ENCODE measurements at regions not wholly inside any gene's neighbourhood (a gene's known extent, or its start where the extent isn't known, plus 50 kb on each side); places are given as distances from the start of the nearest gene placed in this dataset.
"Not testable (repeated sequence)": the region's sequence is repeated elsewhere in the genome, so short reads cannot be mapped to it uniquely, and the experiment has no call there.

- intact Hi-C loops (cut with micrococcal nuclease) = not testable (repeated sequence)
These were observed 62.3 kb upstream of the UGT2A3 start for GRCh38 chr4:69013933-69014332.

DNA sequence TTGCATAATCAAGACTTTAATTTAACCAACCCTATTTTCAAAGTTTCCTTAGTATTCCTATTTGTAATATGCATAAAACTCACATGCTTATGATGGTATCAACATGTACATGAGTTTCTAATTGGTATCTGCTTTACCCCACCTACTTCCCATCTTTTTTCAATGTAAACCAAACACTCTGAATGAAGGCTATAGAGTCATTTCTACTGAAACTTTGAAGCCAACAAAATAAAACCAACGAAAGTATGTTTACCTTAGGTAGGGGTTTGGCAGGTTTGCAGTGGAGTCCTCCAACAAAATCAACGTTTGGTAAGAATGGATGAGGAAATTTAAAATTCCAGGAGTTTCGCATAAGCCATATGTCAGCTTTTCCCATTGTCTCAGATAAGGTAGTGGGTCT lies 66.4 kb upstream of the UGT2A3 start:
- H3K27me3 Mint-ChIP-seq (ENCODE audit: insufficient read depth); H3K4me1 Mint-ChIP-seq (ENCODE audit: low read depth); DNase-seq (ENCODE audit: low spot score); H3K27ac Mint-ChIP-seq; H3K9me3 Mint-ChIP-seq; H3K4me3 Mint-ChIP-seq; H3K36me3 Mint-ChIP-seq (ENCODE audit: low read depth); intact Hi-C loops (cut with micrococcal nuclease): not testable (repeated sequence)

More at GRCh38 chr4:69013933-69014332, 62.3 kb upstream of the UGT2A3 start:
- H3K4me1 Mint-ChIP-seq (ENCODE audit: low read depth); DNase-seq (ENCODE audit: low spot score); H3K27me3 Mint-ChIP-seq (ENCODE audit: insufficient read depth); H3K9me3 Mint-ChIP-seq; H3K4me3 Mint-ChIP-seq; H3K27ac Mint-ChIP-seq; H3K36me3 Mint-ChIP-seq (ENCODE audit: low read depth): not testable (repeated sequence)

GRCh38 chr4:69019538-69020461 lies 68.2 kb upstream of the UGT2A3 start:
- not testable (repeated sequence) for DNase-seq (ENCODE audit: low spot score); H3K27me3 Mint-ChIP-seq (ENCODE audit: insufficient read depth); H3K36me3 Mint-ChIP-seq (ENCODE audit: low read depth); H3K4me3 Mint-ChIP-seq; H3K9me3 Mint-ChIP-seq; H3K4me1 Mint-ChIP-seq (ENCODE audit: low read depth); H3K27ac Mint-ChIP-seq
- intact Hi-C loops (cut with micrococcal nuclease) = loop anchor here (10.0 kb wide), 1 partner anchor 525 kb away; no protein-coding TSS in a partner anchor

DNA sequence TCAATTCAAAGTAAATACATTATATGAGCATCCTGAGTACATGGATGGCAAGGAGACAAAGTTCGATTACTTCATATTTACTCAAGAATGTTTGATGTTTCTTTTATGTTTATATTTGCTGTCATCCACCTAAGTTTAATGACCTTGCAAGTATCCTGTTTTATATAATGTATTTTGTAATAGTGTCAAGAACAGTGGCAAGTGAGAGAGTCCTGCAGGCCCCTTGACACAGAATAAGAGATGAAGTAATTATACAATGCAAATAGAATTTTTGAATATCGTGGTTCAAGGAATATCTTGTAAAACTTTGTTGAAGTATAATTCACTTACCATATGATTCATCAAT lies 68.8 kb upstream of the UGT2A3 start:
- not testable (repeated sequence) for H3K9me3 Mint-ChIP-seq; H3K4me3 Mint-ChIP-seq; H3K4me1 Mint-ChIP-seq (ENCODE audit: low read depth); DNase-seq (ENCODE audit: low spot score); H3K27ac Mint-ChIP-seq; H3K36me3 Mint-ChIP-seq (ENCODE audit: low read depth); H3K27me3 Mint-ChIP-seq (ENCODE audit: insufficient read depth)
- intact Hi-C loops (cut with micrococcal nuclease) = loop anchor here (10.0 kb wide), 1 partner anchor 526 kb away; no protein-coding TSS in a partner anchor

- Mint-ChIP-seq H3K4me3 (no peak overlapping the region), H3K9me3 (no peaks in the 10 kb centered on the region), H3K36me3 (ENCODE audit: low read depth) (no peaks in the 10 kb centered on the region), H3K27me3 (ENCODE audit: insufficient read depth) (no peaks in the 10 kb centered on the region), H3K4me1 (ENCODE audit: low read depth) (no peaks in the 10 kb centered on the region), H3K27ac (no peak overlapping the region)
- DNase-seq (ENCODE audit: low spot score) = no peak
- intact Hi-C loops (cut with micrococcal nuclease) = loop anchor here (10.0 kb wide), 1 partner anchor 531 kb away; no protein-coding TSS in a partner anchor
These were observed 70.9 kb upstream of the UGT2B7 start for GRCh38 chr4:69025191-69025998.

GRCh38 chr4:69025999-69026387 lies 70.3 kb upstream of the UGT2B7 start:
- Mint-ChIP-seq H3K9me3 (no peaks in the 10 kb centered on the region), H3K4me3 (no peak overlapping the region), H3K27ac (no peak overlapping the region), H3K27me3 (ENCODE audit: insufficient read depth) (no peaks in the 10 kb centered on the region), H3K4me1 (ENCODE audit: low read depth) (no peaks in the 10 kb centered on the region), H3K36me3 (ENCODE audit: low read depth) (no peaks in the 10 kb centered on the region)
- no peak for DNase-seq (ENCODE audit: low spot score)
- intact Hi-C loops (cut with micrococcal nuclease) = loop anchor here (10.0 kb wide), 1 partner anchor 531 kb away; no protein-coding TSS in a partner anchor

DNA sequence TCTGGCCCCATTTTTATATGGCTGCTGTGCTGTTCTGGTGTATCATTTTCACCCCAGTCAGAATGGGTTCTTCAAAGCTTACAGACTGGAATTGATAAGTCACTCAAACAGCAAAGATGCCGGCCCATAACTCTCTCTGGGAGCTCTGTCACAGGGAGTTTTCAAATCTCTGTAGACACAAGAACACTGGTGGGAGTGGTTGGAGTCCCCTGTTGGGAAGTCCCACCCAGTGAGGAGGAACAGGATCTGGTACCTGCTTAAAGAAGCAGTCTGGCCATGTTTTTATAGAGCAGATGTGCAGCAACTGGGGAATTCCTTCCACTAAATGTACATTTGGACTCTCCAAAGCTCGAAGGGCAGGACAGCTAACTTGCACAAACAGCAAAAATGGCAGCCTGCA lies 69.3 kb upstream of the UGT2B7 start:
- Mint-ChIP-seq H3K27me3 (ENCODE audit: insufficient read depth) (no peaks in the 10 kb centered on the region), H3K9me3 (no peaks in the 10 kb centered on the region), H3K4me3 (no peak overlapping the region)

DNA sequence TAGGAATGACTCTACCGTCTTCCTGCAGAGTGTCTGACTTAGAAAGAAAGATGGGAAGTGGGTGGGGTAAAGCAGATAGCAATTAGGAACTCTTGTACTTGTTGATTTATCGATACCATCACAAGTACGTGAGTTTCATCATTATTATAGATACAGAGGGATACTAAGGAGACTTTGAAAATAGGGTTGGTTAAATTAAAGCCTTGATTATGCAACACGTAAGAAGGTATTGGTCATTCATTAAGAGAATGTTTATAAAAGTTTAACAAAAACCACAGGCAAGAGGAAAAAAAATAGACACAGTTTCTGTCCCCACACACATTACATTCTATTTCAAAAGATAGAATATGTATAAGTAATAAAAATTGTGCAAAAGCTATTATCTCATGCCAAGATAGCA lies 65.9 kb upstream of the UGT2B7 start:
- no peak for DNase-seq (ENCODE audit: low spot score)
- no peaks in the 10 kb centered on the region for H3K4me1 Mint-ChIP-seq (ENCODE audit: low read depth)
- no peaks in the 10 kb centered on the region for H3K9me3 Mint-ChIP-seq
- H3K27me3 Mint-ChIP-seq (ENCODE audit: insufficient read depth) = no peaks in the 10 kb centered on the region
- no peak overlapping the region for H3K4me3 Mint-ChIP-seq
- H3K27ac Mint-ChIP-seq = no peak overlapping the region
- intact Hi-C loops (cut with micrococcal nuclease) = no loop called here
- no peaks in the 10 kb centered on the region for H3K36me3 Mint-ChIP-seq (ENCODE audit: low read depth)

More for the DNA sequence above, 69.3 kb upstream of the UGT2B7 start:
- intact Hi-C loops (cut with micrococcal nuclease) = loop anchor here (10.0 kb wide), 1 partner anchor 532 kb away; no protein-coding TSS in a partner anchor
- DNase-seq (ENCODE audit: low spot score) = no peak
- H3K4me1 Mint-ChIP-seq (ENCODE audit: low read depth) = no peaks in the 10 kb centered on the region
- no peaks in the 10 kb centered on the region for H3K36me3 Mint-ChIP-seq (ENCODE audit: low read depth)
- H3K27ac Mint-ChIP-seq = no peak overlapping the region

DNA sequence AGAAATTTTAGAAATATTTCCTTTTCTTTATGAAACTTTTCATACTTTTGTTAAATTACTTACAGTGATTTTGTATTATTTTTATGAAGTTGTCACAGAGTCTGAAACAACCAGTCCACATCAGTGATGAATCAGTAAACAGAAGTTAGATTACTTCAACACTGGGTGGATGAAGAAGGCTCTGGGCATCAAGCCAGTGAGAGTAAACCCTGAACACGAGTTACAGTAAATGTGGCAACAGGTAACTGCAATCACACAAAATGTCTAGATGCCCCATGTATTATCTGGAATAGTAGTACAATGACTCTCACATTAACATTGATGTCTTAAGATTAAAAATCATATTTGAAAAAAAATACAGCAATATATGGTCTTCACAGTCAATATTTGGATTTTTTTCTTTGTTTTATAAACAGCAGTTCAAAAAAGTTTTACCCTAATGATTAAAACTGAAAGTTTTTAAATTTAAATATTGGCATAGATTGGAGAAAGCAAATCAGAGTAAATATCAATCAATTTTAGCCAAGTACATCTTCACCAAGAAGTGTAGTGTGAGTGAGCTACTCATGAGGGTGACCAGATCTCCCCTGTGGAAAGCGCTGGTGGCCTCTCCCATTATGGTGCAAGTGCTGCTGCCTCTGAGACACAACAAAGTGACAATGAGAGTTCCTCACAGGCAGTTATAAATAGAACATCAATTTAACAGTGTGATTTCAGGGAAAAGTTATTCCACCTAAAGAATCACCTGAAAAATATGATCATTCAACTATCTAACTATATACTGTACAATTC lies 63.2 kb upstream of the UGT2B7 start:
- H3K27me3 Mint-ChIP-seq (ENCODE audit: insufficient read depth) = no peaks in the 10 kb centered on the region
- H3K27ac Mint-ChIP-seq = no peak overlapping the region
- no peak overlapping the region for H3K4me3 Mint-ChIP-seq
- intact Hi-C loops (cut with micrococcal nuclease) = no loop called here
- no peaks in the 10 kb centered on the region for H3K36me3 Mint-ChIP-seq (ENCODE audit: low read depth)
- no peaks in the 10 kb centered on the region for H3K4me1 Mint-ChIP-seq (ENCODE audit: low read depth)
- DNase-seq (ENCODE audit: low spot score) = no peak
- H3K9me3 Mint-ChIP-seq = peaks cover 6% of the 10 kb centered on the region

GRCh38 chr4:69034315-69034740 lies 61.9 kb upstream of the UGT2B7 start:
- intact Hi-C loops (cut with micrococcal nuclease); H3K4me3 Mint-ChIP-seq: not testable (repeated sequence)

GRCh38 chr4:69038582-69038981 lies 57.7 kb upstream of the UGT2B7 start:
- Mint-ChIP-seq H3K36me3 (ENCODE audit: low read depth) (no peaks in the 10 kb centered on the region), H3K4me3 (no peak overlapping the region)

More at GRCh38 chr4:69034315-69034740, 61.9 kb upstream of the UGT2B7 start:
- not testable (repeated sequence) for H3K4me1 Mint-ChIP-seq (ENCODE audit: low read depth); H3K36me3 Mint-ChIP-seq (ENCODE audit: low read depth); H3K27ac Mint-ChIP-seq; H3K27me3 Mint-ChIP-seq (ENCODE audit: insufficient read depth); DNase-seq (ENCODE audit: low spot score)
- peaks cover 12% of the 10 kb centered on the region for H3K9me3 Mint-ChIP-seq

GRCh38 chr4:69039071-69039470 lies 57.2 kb upstream of the UGT2B7 start:
- no peaks in the 10 kb centered on the region for H3K27me3 Mint-ChIP-seq (ENCODE audit: insufficient read depth)
- H3K9me3 Mint-ChIP-seq = peaks cover 12% of the 10 kb centered on the region
- intact Hi-C loops (cut with micrococcal nuclease) = no loop called here
- H3K27ac Mint-ChIP-seq = no peak overlapping the region
- H3K4me1 Mint-ChIP-seq (ENCODE audit: low read depth) = no peaks in the 10 kb centered on the region
- no peaks in the 10 kb centered on the region for H3K36me3 Mint-ChIP-seq (ENCODE audit: low read depth)
- no peak for DNase-seq (ENCODE audit: low spot score)
- H3K4me3 Mint-ChIP-seq = no peak overlapping the region

More at GRCh38 chr4:69038582-69038981, 57.7 kb upstream of the UGT2B7 start:
- no peaks in the 10 kb centered on the region for H3K4me1 Mint-ChIP-seq (ENCODE audit: low read depth)
- H3K27me3 Mint-ChIP-seq (ENCODE audit: insufficient read depth) = no peaks in the 10 kb centered on the region
- intact Hi-C loops (cut with micrococcal nuclease) = no loop called here
- no peak for DNase-seq (ENCODE audit: low spot score)
- H3K27ac Mint-ChIP-seq = no peak overlapping the region
- peaks cover 12% of the 10 kb centered on the region for H3K9me3 Mint-ChIP-seq

Data from activated T-helper 1 cell treated with anti-CD3 and anti-CD28 coated beads, Interleukin-12 subunit alpha, Interleukin-12 subunit beta, Interleukin-2, Interleukin-4 antibody, amounts not matched to agents 30 ng/mL and 10 ng/mL and 1 ng/mL, durations not matched to agents 14 hours and 24 hours and 36 hours (primary cell).